ENCODE measurements at regions not wholly inside any gene's neighbourhood (a gene's known extent, or its start where the extent isn't known, plus 50 kb on each side); places are given as distances from the start of the nearest gene placed in this dataset.

DNA sequence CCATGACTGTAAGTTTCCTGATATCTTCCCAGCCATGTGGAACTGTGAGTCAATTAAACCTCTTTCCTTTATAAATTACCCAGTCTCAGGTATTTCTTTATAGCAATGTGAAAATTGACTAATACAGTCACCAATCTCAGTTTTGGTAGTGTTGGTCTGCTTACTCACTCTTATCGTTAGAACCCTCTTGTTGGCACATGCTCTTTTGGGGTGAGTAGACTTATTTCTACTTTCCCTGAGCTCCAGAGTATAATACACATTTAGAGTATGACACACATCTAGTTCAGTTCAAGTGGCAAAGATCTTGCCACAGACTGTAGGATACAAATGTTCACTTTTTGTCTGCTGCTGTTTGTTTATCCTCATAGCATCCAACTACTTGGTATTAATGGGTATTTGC, 347.5 kb upstream of the CELF4 start:
- H3K4me1 Mint-ChIP-seq (ENCODE audit: low read depth in 2 of 2), result no peaks in the 10 kb centered on the region
- DNase-seq (no peak), ATAC-seq (replicated peaks) (no peak)
- no peak overlapping the region for H3K4me3 Mint-ChIP-seq
- H3K36me3 Mint-ChIP-seq (ENCODE audit: insufficient read depth), result no peaks in the 10 kb centered on the region
- H3K27me3 Mint-ChIP-seq, result no peaks in the 10 kb centered on the region
- H3K9me3 Mint-ChIP-seq, result peaks cover 4 to 8% of the 10 kb centered on the region in 2 donors
- no peak overlapping the region for H3K27ac Mint-ChIP-seq

DNA sequence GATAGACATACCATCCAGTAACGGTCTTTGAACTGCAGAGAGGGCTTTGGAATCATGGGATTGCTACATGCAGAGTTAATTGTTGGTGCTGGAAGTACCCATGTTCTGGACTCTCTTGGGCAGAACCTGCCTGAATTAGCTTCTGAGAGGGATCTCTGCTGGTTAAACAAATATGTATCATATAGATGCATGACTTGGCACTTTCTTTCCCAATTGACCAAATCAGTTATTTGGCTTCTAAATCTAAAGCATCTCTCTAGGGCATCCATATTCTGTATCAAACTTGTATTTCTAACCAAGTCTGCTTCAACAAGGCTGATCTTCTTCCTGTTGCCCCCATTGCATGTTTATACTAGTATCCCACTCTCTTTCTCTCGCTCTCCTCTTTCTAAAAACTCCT, 336.7 kb upstream of the CELF4 start:
- Mint-ChIP-seq H3K27ac (no peak overlapping the region), H3K9me3 (peaks cover 12 to 22% of the 10 kb centered on the region in 2 donors), H3K4me1 (ENCODE audit: low read depth in 2 of 2) (no peaks in the 10 kb centered on the region), H3K4me3 (no peak overlapping the region), H3K36me3 (ENCODE audit: insufficient read depth) (no peaks in the 10 kb centered on the region), H3K27me3 (no peaks in the 10 kb centered on the region)
- DNase-seq (no peak), ATAC-seq (replicated peaks) (no peak)

DNA sequence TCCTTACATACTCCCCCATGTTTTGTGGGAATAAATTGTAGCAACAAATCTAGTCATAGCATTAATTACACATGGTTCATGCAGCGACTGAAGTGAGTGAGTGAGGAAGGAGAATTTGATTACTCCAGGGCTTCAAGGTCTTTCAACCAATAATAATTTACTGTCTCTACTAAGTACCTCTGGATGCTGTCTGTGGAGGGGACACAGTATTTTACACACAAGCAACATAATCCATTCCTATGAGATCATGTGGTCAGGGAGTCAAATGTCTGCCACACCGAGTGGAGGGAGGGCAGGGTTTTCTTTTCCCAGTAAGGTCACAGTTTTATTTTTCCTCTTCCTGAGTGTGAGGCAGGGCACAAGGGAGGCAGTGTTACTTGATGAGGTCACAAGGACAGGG, 334.7 kb upstream of the CELF4 start:
- DNase-seq (no peak), ATAC-seq (replicated peaks) (no peak)
- Mint-ChIP-seq H3K9me3 (peaks cover 8 to 23% of the 10 kb centered on the region in 2 donors), H3K27ac (no peak overlapping the region), H3K36me3 (ENCODE audit: insufficient read depth) (no peaks in the 10 kb centered on the region), H3K4me1 (ENCODE audit: low read depth in 2 of 2) (no peaks in the 10 kb centered on the region), H3K4me3 (no peak overlapping the region), H3K27me3 (no peaks in the 10 kb centered on the region)

DNA sequence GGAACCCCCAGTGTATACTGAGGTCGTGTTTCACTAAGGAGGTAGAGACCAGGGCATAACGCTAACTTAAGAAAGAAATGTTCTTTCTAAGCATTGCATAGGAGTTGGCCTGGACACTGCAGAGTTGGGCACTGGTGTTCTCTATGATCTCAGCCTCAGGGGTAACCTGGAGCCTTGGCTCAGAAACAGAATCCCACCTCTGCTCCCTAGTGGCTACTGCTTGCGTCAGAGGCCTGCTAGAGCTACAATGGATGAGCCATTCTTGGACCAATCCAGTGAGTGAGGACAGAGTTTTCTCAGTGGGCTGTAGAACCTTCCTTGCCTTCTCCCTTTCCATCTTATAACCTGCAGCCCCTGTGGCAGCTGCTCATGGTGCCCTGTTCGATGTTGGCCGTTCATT, 324.4 kb upstream of the CELF4 start:
- H3K4me1 Mint-ChIP-seq (ENCODE audit: low read depth in 2 of 2), result no peaks in the 10 kb centered on the region
- H3K9me3 Mint-ChIP-seq, result peaks cover 6 to 20% of the 10 kb centered on the region in 2 donors
- no peak overlapping the region for H3K4me3 Mint-ChIP-seq
- DNase-seq (no peak), ATAC-seq (replicated peaks) (no peak)
- H3K27ac Mint-ChIP-seq, result no peak overlapping the region
- no peaks in the 10 kb centered on the region for H3K27me3 Mint-ChIP-seq
- no peaks in the 10 kb centered on the region for H3K36me3 Mint-ChIP-seq (ENCODE audit: insufficient read depth)

DNA sequence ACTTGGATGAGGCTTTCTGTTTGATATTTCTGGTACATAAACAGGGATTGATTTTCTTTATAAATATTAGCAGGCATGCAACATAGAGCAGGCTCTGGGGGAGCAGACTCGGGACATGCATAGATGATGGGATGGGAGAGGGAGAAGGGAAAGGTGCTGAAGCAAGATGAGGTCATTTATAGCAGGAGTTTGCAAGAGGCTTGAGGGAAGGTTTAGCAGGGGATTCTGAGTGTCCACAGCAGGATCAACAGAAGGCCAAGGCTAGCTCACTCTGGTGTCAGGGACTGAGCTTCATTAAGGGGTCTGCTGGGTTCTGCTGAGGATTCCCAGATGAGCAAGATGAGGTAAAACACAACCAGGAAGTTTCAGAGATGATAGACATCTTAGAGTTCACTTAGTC, 309.1 kb upstream of the CELF4 start:
- ATAC-seq (replicated peaks) (no peak), DNase-seq (no peak)
- no peak overlapping the region for H3K4me3 Mint-ChIP-seq
- H3K27me3 Mint-ChIP-seq, result no peaks in the 10 kb centered on the region
- H3K36me3 Mint-ChIP-seq (ENCODE audit: insufficient read depth), result no peaks in the 10 kb centered on the region
- H3K4me1 Mint-ChIP-seq (ENCODE audit: low read depth in 2 of 2), result no peaks in the 10 kb centered on the region
- H3K27ac Mint-ChIP-seq, result no peak overlapping the region
- peaks cover 0 to 4% of the 10 kb centered on the region in 2 donors for H3K9me3 Mint-ChIP-seq

DNA sequence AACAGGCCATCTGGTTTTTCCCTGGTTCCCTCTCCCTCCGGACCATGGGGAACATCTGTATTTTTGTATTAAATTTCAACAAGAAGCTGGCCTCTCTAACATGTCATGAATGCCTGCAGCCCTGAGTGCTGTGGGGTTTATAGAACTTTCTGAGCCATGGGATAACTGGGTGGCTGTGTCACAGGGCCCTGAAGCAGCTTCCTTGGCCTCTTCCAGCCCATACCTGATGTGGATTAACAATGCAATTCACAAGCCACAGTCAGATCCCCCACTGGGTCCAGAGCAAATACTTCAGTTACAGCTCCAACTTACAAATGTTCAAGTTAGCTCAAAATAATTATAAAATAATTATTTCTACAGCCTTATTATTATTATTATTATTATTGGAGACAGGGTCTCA, 307.8 kb upstream of the CELF4 start:
- no peak overlapping the region for H3K4me3 Mint-ChIP-seq
- DNase-seq (no peak), ATAC-seq (replicated peaks) (no peak)
- H3K36me3 Mint-ChIP-seq (ENCODE audit: insufficient read depth), result no peaks in the 10 kb centered on the region
- H3K9me3 Mint-ChIP-seq, result peaks cover 0 to 6% of the 10 kb centered on the region in 2 donors
- no peaks in the 10 kb centered on the region for H3K4me1 Mint-ChIP-seq (ENCODE audit: low read depth in 2 of 2)
- H3K27ac Mint-ChIP-seq, result no peak overlapping the region
- no peaks in the 10 kb centered on the region for H3K27me3 Mint-ChIP-seq

DNA sequence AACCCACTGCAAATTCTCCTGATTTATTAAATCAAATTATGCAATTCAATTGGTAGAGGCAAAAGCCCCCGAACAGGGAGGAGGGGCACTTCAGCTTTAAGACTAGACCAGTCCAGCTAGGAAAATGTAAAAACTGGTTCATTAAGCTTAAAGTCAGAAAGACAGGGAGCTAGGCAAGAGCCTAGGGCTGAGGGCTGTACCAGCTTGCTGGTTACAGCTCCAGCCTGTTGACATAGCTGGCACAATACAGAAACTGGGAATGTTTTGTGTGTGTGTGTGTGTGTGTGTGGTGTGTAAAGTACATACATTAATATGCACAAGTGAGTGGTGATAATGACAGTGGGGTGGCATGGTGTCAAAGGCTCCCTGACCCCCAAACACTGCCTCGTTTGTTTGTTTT, 307.0 kb upstream of the CELF4 start:
- Mint-ChIP-seq H3K9me3 (peaks cover 0 to 6% of the 10 kb centered on the region in 2 donors), H3K4me1 (ENCODE audit: low read depth in 2 of 2) (no peaks in the 10 kb centered on the region), H3K36me3 (ENCODE audit: insufficient read depth) (no peaks in the 10 kb centered on the region), H3K27ac (no peak overlapping the region), H3K4me3 (no peak overlapping the region), H3K27me3 (no peaks in the 10 kb centered on the region)
- ATAC-seq (replicated peaks) (no peak), DNase-seq (no peak)

DNA sequence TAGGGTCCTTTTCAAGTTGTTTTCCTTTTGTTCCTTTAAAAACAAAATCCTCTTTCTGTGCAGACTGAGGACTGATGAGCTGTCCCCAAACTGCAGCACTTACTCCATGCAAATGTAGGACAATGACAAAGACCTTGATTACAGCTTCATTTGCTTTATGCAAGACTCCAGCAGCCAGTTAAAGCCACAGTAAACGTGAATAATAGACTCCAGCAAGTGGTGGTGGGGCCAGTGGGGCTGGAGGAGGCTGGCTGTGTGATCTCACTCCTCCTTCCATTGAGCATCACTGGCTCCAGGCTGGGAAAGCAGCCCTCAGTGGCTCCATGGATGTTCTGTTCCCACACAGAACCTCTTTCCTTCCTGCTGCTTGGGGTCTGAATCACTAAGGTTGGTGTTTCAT, 306.0 kb upstream of the CELF4 start:
- H3K27me3 Mint-ChIP-seq, result no peaks in the 10 kb centered on the region

DNA sequence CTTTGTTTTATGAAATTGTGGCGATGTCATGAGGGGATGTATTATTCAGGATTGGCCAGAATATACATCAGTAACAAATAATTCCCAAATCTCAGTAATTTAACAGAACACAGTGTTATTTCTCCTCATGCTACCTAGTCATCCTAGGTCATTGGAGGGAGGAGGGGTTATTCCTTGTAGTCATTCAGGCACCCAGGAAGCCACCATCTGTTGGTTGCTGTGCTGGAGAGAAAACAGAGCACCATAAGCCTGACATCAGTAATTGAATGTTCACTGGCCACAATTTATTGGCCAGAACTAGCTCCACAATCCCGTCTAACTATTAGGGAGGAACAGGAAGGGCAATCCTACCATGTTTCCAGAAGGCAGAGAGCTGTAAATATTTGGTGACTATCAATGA, 303.5 kb upstream of the CELF4 start:
- H3K9me3 Mint-ChIP-seq, result peaks cover 2 to 8% of the 10 kb centered on the region in 2 donors
- no peaks in the 10 kb centered on the region for H3K27me3 Mint-ChIP-seq
- no peaks in the 10 kb centered on the region for H3K4me1 Mint-ChIP-seq (ENCODE audit: low read depth in 2 of 2)
- H3K36me3 Mint-ChIP-seq (ENCODE audit: insufficient read depth), result no peaks in the 10 kb centered on the region
- ATAC-seq (replicated peaks), result no peak
- H3K27ac Mint-ChIP-seq, result no peak overlapping the region
- no peak for DNase-seq
- no peak overlapping the region for H3K4me3 Mint-ChIP-seq

More for the DNA sequence above, 306.0 kb upstream of the CELF4 start:
- Mint-ChIP-seq H3K36me3 (ENCODE audit: insufficient read depth) (no peaks in the 10 kb centered on the region), H3K27ac (no peak overlapping the region), H3K4me3 (no peak overlapping the region), H3K9me3 (peaks cover 0 to 6% of the 10 kb centered on the region in 2 donors), H3K4me1 (ENCODE audit: low read depth in 2 of 2) (no peaks in the 10 kb centered on the region)
- no peak for DNase-seq
- no peak for ATAC-seq (replicated peaks)

DNA sequence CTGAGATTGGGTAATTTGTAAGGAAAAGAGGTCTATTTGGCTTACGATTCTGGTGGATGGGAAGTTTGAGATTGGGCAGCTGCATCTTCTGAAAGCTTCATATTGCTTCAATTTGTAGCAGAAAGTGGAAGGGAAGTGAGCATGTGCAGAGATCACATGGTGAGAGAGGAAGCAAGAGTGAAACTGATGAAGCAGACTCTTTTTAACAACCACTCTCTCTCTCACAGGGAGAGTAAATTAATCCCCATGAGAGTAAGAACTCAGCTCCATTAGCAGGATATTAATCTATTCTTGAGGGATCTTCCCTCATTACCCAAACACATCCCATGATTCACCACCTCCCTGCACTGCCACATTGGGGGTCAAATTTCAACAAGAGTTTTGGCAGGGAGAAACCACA, 298.5 kb upstream of the CELF4 start:
- no peak overlapping the region for H3K27ac Mint-ChIP-seq
- no peaks in the 10 kb centered on the region for H3K4me1 Mint-ChIP-seq (ENCODE audit: low read depth in 2 of 2)
- no peak for DNase-seq
- no peak for ATAC-seq (replicated peaks)
- no peaks in the 10 kb centered on the region for H3K36me3 Mint-ChIP-seq (ENCODE audit: insufficient read depth)
- no peak overlapping the region for H3K4me3 Mint-ChIP-seq
- H3K27me3 Mint-ChIP-seq, result no peaks in the 10 kb centered on the region
- peaks cover 3 to 8% of the 10 kb centered on the region in 2 donors for H3K9me3 Mint-ChIP-seq

DNA sequence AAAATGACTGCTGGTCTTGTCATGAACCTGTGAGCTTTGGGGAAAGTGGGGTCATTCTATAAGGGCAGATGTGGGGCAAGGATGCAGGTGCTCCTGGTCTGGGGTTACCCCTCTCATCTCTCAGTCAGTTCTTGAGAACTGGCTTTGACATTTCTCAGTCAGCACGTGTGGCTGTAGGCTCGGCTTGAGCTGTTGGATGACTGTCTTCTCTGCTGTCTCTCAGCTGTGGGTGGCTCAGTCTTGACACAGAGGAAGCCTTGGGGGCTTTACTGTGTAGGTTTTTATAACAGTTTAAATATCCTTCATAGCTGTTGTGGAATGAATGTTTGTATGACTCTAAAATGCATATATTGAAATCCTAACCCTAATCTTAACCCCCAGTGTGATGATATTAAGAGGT, 296.4 kb upstream of the CELF4 start:
- no peak for ATAC-seq (replicated peaks)
- H3K27me3 Mint-ChIP-seq, result no peaks in the 10 kb centered on the region
- H3K27ac Mint-ChIP-seq, result no peak overlapping the region
- H3K36me3 Mint-ChIP-seq (ENCODE audit: insufficient read depth), result no peaks in the 10 kb centered on the region
- H3K4me1 Mint-ChIP-seq (ENCODE audit: low read depth in 2 of 2), result no peaks in the 10 kb centered on the region
- no peak for DNase-seq
- peaks cover 3 to 8% of the 10 kb centered on the region in 2 donors for H3K9me3 Mint-ChIP-seq
- no peak overlapping the region for H3K4me3 Mint-ChIP-seq

DNA sequence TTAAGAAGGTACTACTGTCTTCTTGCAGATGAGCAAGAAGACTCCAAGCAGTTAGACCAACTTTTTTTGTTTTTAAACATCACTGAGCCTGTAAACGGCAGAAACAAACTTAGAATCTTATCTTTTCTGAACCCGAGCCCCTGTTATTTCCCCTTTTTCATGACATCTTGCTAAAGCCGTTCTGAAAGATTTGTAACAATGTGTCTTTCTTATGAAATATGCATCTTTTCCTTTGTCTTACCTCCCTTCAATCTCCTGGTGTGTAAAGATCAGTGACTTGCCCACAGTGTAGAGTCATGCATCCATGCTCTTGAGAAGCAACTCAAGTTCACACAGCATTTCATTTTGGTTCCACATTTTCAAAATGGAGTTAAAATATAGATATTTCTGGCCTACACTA, 288.8 kb upstream of the CELF4 start:
- no peak for DNase-seq
- H3K27ac Mint-ChIP-seq, result no peak overlapping the region
- no peak for ATAC-seq (replicated peaks)
- no peaks in the 10 kb centered on the region for H3K27me3 Mint-ChIP-seq
- H3K4me3 Mint-ChIP-seq, result no peak overlapping the region
- no peaks in the 10 kb centered on the region for H3K4me1 Mint-ChIP-seq (ENCODE audit: low read depth in 2 of 2)
- H3K36me3 Mint-ChIP-seq (ENCODE audit: insufficient read depth), result no peaks in the 10 kb centered on the region
- peaks cover 17 to 22% of the 10 kb centered on the region in 2 donors for H3K9me3 Mint-ChIP-seq

DNA sequence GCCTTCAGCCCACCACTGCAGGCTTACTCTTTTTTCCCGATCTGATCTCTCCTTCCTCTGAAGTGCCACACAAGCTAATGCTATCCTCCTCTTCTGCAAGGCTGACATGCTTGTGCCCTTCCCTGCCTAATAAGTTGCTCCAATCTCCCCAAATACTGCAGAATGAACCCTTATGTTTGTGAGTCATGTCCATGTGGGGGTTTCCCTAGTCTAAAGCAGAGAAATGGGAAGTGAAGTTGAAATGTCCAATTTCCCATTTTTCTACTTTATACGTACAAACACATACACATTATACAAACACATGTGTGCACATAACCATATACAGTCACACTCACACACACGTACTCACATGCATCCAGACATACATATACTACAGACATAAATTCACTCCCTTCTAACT, 288.1 kb upstream of the CELF4 start:
- Mint-ChIP-seq H3K4me1 (ENCODE audit: low read depth in 2 of 2) (no peaks in the 10 kb centered on the region), H3K4me3 (no peak overlapping the region), H3K36me3 (ENCODE audit: insufficient read depth) (no peaks in the 10 kb centered on the region), H3K9me3 (peaks cover 15 to 22% of the 10 kb centered on the region in 2 donors), H3K27me3 (no peaks in the 10 kb centered on the region), H3K27ac (no peak overlapping the region)
- DNase-seq (no peak), ATAC-seq (replicated peaks) (no peak)

DNA sequence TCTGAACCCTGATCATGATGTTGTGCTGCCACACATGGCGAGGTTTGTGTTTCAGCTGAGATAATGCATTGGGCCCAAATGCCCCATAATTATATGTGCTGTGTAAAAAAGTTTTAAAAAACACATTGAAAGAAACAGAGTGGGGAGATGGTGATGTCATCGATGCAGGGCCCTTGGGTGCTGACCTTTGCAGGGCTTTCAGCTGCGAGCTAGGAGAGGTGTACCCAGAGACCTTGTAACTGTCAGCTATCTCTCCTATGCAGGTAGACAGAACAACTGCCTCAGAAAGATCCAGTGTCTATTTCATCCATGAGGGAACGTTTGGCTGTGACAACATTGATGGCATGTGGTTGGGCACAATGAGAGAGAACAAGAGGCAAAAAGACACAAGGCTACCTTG, 286.9 kb upstream of the CELF4 start:
- Mint-ChIP-seq H3K27ac (no peak overlapping the region), H3K9me3 (peaks cover 13 to 22% of the 10 kb centered on the region in 2 donors)

DNA sequence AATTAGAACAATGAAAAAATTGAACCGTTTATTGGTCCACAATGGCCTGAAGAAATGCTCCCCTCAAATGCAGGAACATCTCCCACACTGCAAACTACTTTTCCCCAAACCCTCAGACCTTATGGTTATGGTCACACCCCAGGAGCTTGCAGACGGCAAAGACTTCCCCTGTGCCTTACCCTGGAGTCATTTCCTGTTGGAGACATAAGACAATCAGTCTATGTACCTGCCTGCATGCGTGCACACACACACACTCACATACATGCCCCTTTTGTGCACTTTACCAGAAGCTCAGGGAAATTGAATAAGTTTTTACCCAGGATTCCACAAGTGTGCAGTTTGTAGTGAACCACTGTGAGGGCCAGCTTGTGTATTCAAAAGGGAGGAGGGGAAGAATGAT, 281.9 kb upstream of the CELF4 start:
- Mint-ChIP-seq H3K4me1 (ENCODE audit: low read depth in 2 of 2) (no peaks in the 10 kb centered on the region), H3K9me3 (peaks cover 2 to 15% of the 10 kb centered on the region in 2 donors), H3K27me3 (no peaks in the 10 kb centered on the region), H3K36me3 (ENCODE audit: insufficient read depth) (no peaks in the 10 kb centered on the region), H3K4me3 (no peak overlapping the region), H3K27ac (no peak overlapping the region)
- ATAC-seq (replicated peaks), result no peak
- DNase-seq, result no peak

More for the DNA sequence above, 286.9 kb upstream of the CELF4 start:
- no peaks in the 10 kb centered on the region for H3K27me3 Mint-ChIP-seq
- H3K4me3 Mint-ChIP-seq, result no peak overlapping the region
- DNase-seq, result no peak
- ATAC-seq (replicated peaks), result no peak
- no peaks in the 10 kb centered on the region for H3K4me1 Mint-ChIP-seq (ENCODE audit: low read depth in 2 of 2)
- no peaks in the 10 kb centered on the region for H3K36me3 Mint-ChIP-seq (ENCODE audit: insufficient read depth)
